Lower leg skin (tissue), 4 donors: ENCODE measurements at regions not wholly inside any gene's neighbourhood (a gene's known extent, or its start where the extent isn't known, plus 50 kb on each side); places are given as distances from the start of the nearest gene placed in this dataset.

Source experiments
- DNase-seq, 2 donors: peaks; one replicate each; pipeline ENCODE4 v3.0.0-alpha.2; 2019; ENCODE audit warnings: low spot score in 2 of 2
- H3K4me3 ChIP-seq: fragments of 200-600 bp; sonication (generic); 2 replicates; pipeline ENCODE4 v1.5.1; 2017; ENCODE audit warnings: mild to moderate bottlenecking, low read depth; ENCODE audit not compliant: poor library complexity, severe bottlenecking
- CTCF ChIP-seq, 3 donors: fragments of 450-650 bp; IDR thresholded peaks; one replicate each; pipeline ENCODE4 v1.5.1; 2016; ENCODE audit warnings: antibody characterized with exemption in 3 of 3, mild to moderate bottlenecking in 3 of 3, moderate library complexity in 2 of 3
- POLR2A ChIP-seq, 2 donors: fragments of 450-650 bp; IDR thresholded peaks; one replicate each; pipeline ENCODE4 v1.6.1; 2016 to 2017; ENCODE audit warnings: antibody characterized with exemption in 2 of 2, mild to moderate bottlenecking in 1 of 2, moderate library complexity in 1 of 2
- whole genome bisulfite sequencing, 2 donors: methylation state at CpG; one replicate each; pipeline ENCODE4 v1.1.5; 2018; 5-methylcytosine and 5-hydroxymethylcytosine counted together
- intact Hi-C: fragments of 100-400 bp; cut with DNase I; formaldehyde crosslinking; loops from one replicate; pipeline ENCODE4 v1.15.0; 2023; ENCODE audit warnings: low total_unique reads

- intact Hi-C loops = no loop called here
- no peak for DNase-seq
- no peak overlapping the region for H3K4me3 ChIP-seq
- 80 to 83% methylated on average over 3 of the region's 3 CpGs for WGBS, 2 donors
- TF ChIP-seq CTCF (IDR thresholded peaks at IDR 0.05) = no peak
- no peak for TF ChIP-seq POLR2A (IDR thresholded peaks at IDR 0.05)
Measured at GRCh38 chr5:82664732-82665131, 386.6 kb upstream of the RPS23 start.

- intact Hi-C loops = no loop called here
- 67 to 93% methylated on average over 4 of the region's 4 CpGs for WGBS, 2 donors
- no peak overlapping the region for H3K4me3 ChIP-seq
- no peak for DNase-seq
- TF ChIP-seq POLR2A (IDR thresholded peaks at IDR 0.05) = no peak
- TF ChIP-seq CTCF (IDR thresholded peaks at IDR 0.05) = no peak
Measured at GRCh38 chr5:82663225-82663624, 385.1 kb upstream of the RPS23 start.

GRCh38 chr5:82662340-82662739 is 384.2 kb upstream of the RPS23 start:
- TF ChIP-seq POLR2A (IDR thresholded peaks at IDR 0.05) (no peak), CTCF (IDR thresholded peaks at IDR 0.05) (no peak)
- 58 to 64% methylated on average over 1 of the region's 1 CpG for WGBS, 2 donors
- no peak overlapping the region for H3K4me3 ChIP-seq
- intact Hi-C loops = no loop called here
- DNase-seq = no peak

- WGBS, 2 donors = 90 to 91% methylated on average over 1 of the region's 1 CpG
Measured at GRCh38 chr5:82661933-82662332, 383.8 kb upstream of the RPS23 start.

GRCh38 chr5:82661462-82661861 is 383.3 kb upstream of the RPS23 start:
- no peak overlapping the region for H3K4me3 ChIP-seq
- no peak for DNase-seq
- TF ChIP-seq CTCF (IDR thresholded peaks at IDR 0.05) = no peak
- TF ChIP-seq POLR2A (IDR thresholded peaks at IDR 0.05) = no peak
- WGBS, 2 donors = 87% methylated on average over 2 of the region's 2 CpGs
- intact Hi-C loops = no loop called here

More at GRCh38 chr5:82661933-82662332, 383.8 kb upstream of the RPS23 start:
- no peak for TF ChIP-seq POLR2A (IDR thresholded peaks at IDR 0.05)
- TF ChIP-seq CTCF (IDR thresholded peaks at IDR 0.05) = no peak
- H3K4me3 ChIP-seq = no peak overlapping the region
- intact Hi-C loops = no loop called here
- DNase-seq = no peak

- WGBS, 2 donors = 88 to 98% methylated on average over 2 of the region's 2 CpGs
- intact Hi-C loops = no loop called here
- no peak overlapping the region for H3K4me3 ChIP-seq
Measured at GRCh38 chr5:82659115-82659514, 381.0 kb upstream of the RPS23 start.

More at GRCh38 chr5:82659115-82659514, 381.0 kb upstream of the RPS23 start:
- no peak for DNase-seq
- no peak for TF ChIP-seq CTCF (IDR thresholded peaks at IDR 0.05)
- no peak for TF ChIP-seq POLR2A (IDR thresholded peaks at IDR 0.05)
